Vagina (tissue), 2 donors: ENCODE measurements at regions not wholly inside any gene's neighbourhood (a gene's known extent, or its start where the extent isn't known, plus 50 kb on each side); places are given as distances from the start of the nearest gene placed in this dataset.

Experiments used
- DNase-seq, 2 donors: peaks; one replicate each; pipeline ENCODE4 v3.0.0-alpha.2; 2017; ENCODE audit errors: extremely low spot score in 2 of 2
- H3K27ac ChIP-seq: fragments of 200-600 bp; sonication (generic); one replicate; pipeline ENCODE4 v1.5.1; 2019
- H3K27me3 ChIP-seq: fragments of 200-600 bp; sonication (generic); one replicate; pipeline ENCODE4 v1.5.1; 2019
- H3K36me3 ChIP-seq, 2 donors: fragments of 200-600 bp; sonication (generic); one replicate each; pipeline ENCODE4 v1.5.1; 2017 to 2019
- H3K4me1 ChIP-seq: fragments of 200-600 bp; sonication (generic); one replicate; pipeline ENCODE4 v1.5.1; 2019
- H3K4me3 ChIP-seq, 2 donors: fragments of 200-600 bp; sonication (generic); 1 replicate in 1 of 2; 2 replicates in 1 of 2; pipeline ENCODE4 v1.5.1; 2016 to 2019
- H3K9me3 ChIP-seq: fragments of 200-600 bp; sonication (generic); one replicate; pipeline ENCODE4 v1.5.1; 2019
- CTCF ChIP-seq, 3 experiments: fragments of 450-650 bp in 2 of 3; fragments of 200-600 bp in 1 of 3; sonication (generic) in 1 of 3; IDR thresholded peaks; one replicate each; pipeline ENCODE4 v1.5.1; 2017 to 2019; ENCODE audit warnings: antibody characterized with exemption in 3 of 3, mild to moderate bottlenecking in 2 of 3, moderate library complexity in 2 of 3
- POLR2A ChIP-seq, 2 donors: fragments of 450-650 bp; IDR thresholded peaks; one replicate each; pipeline ENCODE4 v1.6.1; 2017; ENCODE audit warnings: antibody characterized with exemption in 2 of 2, mild to moderate bottlenecking in 2 of 2, moderate library complexity in 2 of 2
- POLR2AphosphoS5 ChIP-seq, 2 donors: sonication (generic); formaldehyde crosslinking; IDR thresholded peaks; one replicate each; pipeline ENCODE4 v1.9.0; 2017; ENCODE audit warnings: antibody characterized with exemption in 2 of 2, mild to moderate bottlenecking in 2 of 2, low read depth in 1 of 2; ENCODE audit not compliant: insufficient read depth in 1 of 2
- intact Hi-C: fragments of 100-400 bp; cut with DNase I; formaldehyde crosslinking; loops from one replicate; pipeline ENCODE4 v1.15.1; 2023

GRCh38 chr20:20992277-20992676 lies 113.9 kb downstream of the LINC00237 start:
- no peaks in the 10 kb centered on the region for H3K27me3 ChIP-seq
- H3K4me3 ChIP-seq = no peak overlapping the region
- H3K36me3 ChIP-seq = no peaks in the 10 kb centered on the region
- H3K4me1 ChIP-seq = no peaks in the 10 kb centered on the region
- intact Hi-C loops = no loop called here
- TF ChIP-seq POLR2A (IDR thresholded peaks at IDR 0.05) (no peak), CTCF (IDR thresholded peaks at IDR 0.05) (no peak), POLR2AphosphoS5 (IDR thresholded peaks at IDR 0.05; ENCODE audit: insufficient read depth in 1 of 2, low read depth in 1 of 2) (no peak)
- H3K9me3 ChIP-seq = no peaks in the 10 kb centered on the region
- DNase-seq = no peak
- H3K27ac ChIP-seq = no peak overlapping the region

DNA sequence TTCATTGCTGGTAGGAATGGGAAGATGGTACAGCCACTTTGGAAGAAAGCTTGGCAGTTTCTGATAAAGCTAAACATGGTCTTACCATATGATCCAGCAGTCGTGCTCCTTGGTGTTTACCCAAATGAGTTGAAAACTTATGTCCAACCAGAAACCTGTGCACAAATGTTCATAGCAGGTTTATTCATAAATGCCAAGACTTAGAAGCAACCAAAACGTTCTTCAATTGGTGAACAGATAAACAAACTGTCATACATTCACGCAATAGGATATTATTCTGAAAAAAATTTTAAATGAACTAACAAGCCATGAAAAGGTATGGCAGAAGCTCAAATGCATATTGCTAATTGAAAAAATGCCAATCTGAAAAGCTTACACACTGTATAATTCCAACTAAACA lies 117.1 kb downstream of the LINC00237 start:
- intact Hi-C loops = no loop called here
- Histone ChIP-seq H3K4me3 (no peak overlapping the region), H3K4me1 (no peaks in the 10 kb centered on the region), H3K27me3 (no peaks in the 10 kb centered on the region), H3K27ac (no peak overlapping the region), H3K9me3 (no peaks in the 10 kb centered on the region), H3K36me3 (no peaks in the 10 kb centered on the region)
- no peak for DNase-seq
- TF ChIP-seq POLR2A (IDR thresholded peaks at IDR 0.05) (no peak), POLR2AphosphoS5 (IDR thresholded peaks at IDR 0.05; ENCODE audit: insufficient read depth in 1 of 2, low read depth in 1 of 2) (no peak), CTCF (IDR thresholded peaks at IDR 0.05) (no peak)

- intact Hi-C loops = no loop called here
- TF ChIP-seq POLR2A (IDR thresholded peaks at IDR 0.05) = no peak
- TF ChIP-seq POLR2AphosphoS5 (IDR thresholded peaks at IDR 0.05; ENCODE audit: insufficient read depth in 1 of 2, low read depth in 1 of 2) = no peak
- no peak for TF ChIP-seq CTCF (IDR thresholded peaks at IDR 0.05)
- Histone ChIP-seq H3K27ac (no peak overlapping the region), H3K27me3 (no peaks in the 10 kb centered on the region), H3K4me3 (no peak overlapping the region), H3K36me3 (no peaks in the 10 kb centered on the region), H3K4me1 (no peaks in the 10 kb centered on the region), H3K9me3 (no peaks in the 10 kb centered on the region)
- no peak for DNase-seq
These were observed 126.2 kb downstream of the LINC00237 start for GRCh38 chr20:20979934-20980333.

- Histone ChIP-seq H3K4me1 (no peaks in the 10 kb centered on the region), H3K36me3 (no peaks in the 10 kb centered on the region), H3K9me3 (no peaks in the 10 kb centered on the region), H3K4me3 (no peak overlapping the region), H3K27me3 (no peaks in the 10 kb centered on the region), H3K27ac (no peak overlapping the region)
- intact Hi-C loops = no loop called here
- TF ChIP-seq POLR2A (IDR thresholded peaks at IDR 0.05) (no peak), CTCF (IDR thresholded peaks at IDR 0.05) (no peak)
- no peak for DNase-seq
These were observed 128.4 kb downstream of the LINC00237 start for GRCh38 chr20:20977786-20978185.

- no peak for DNase-seq
- no peaks in the 10 kb centered on the region for H3K4me1 ChIP-seq
- H3K27ac ChIP-seq = no peak overlapping the region
- H3K9me3 ChIP-seq = no peaks in the 10 kb centered on the region
- no peak overlapping the region for H3K4me3 ChIP-seq
- H3K27me3 ChIP-seq = no peaks in the 10 kb centered on the region
- intact Hi-C loops = no loop called here
- no peaks in the 10 kb centered on the region for H3K36me3 ChIP-seq
- TF ChIP-seq CTCF (IDR thresholded peaks at IDR 0.05) (no peak), POLR2A (IDR thresholded peaks at IDR 0.05) (no peak), POLR2AphosphoS5 (IDR thresholded peaks at IDR 0.05; ENCODE audit: insufficient read depth in 1 of 2, low read depth in 1 of 2) (no peak)
These were observed 133.7 kb downstream of the LINC00237 start for GRCh38 chr20:20972490-20972889.
